DND-41 (cell line): ENCODE measurements at regions not wholly inside any gene's neighbourhood (a gene's known extent, or its start where the extent isn't known, plus 50 kb on each side); places are given as distances from the start of the nearest gene placed in this dataset.

Experiments used
- ATAC-seq: fragments of 200-7000 bp; cut with Tn5 transposase; 3 replicates; pipeline ENCODE4 v1.9.1; 2021; ENCODE audit warnings: low read depth; ENCODE audit not compliant: insufficient read depth
- DNase-seq: peaks from one replicate; pipeline ENCODE4 v3.0.0-alpha.2; 2020
- H2AFZ ChIP-seq: 2 replicates; pipeline ENCODE4 v1.6.0; 2012; ENCODE audit warnings: low read depth, low read length
- H3K27ac ChIP-seq: 2 replicates; pipeline ENCODE4 v1.5.1; 2012; ENCODE audit warnings: low read length, inconsistent platforms
- H3K27me3 ChIP-seq: fragments of 200-600 bp; sonication (generic); 2 replicates; pipeline ENCODE4 v1.6.0; 2012; ENCODE audit warnings: low read length, mild to moderate bottlenecking, inconsistent platforms; ENCODE audit not compliant: insufficient read depth, poor library complexity
- H3K36me3 ChIP-seq: 2 replicates; pipeline ENCODE4 v1.5.1; 2012; ENCODE audit warnings: low read length, inconsistent platforms; ENCODE audit not compliant: insufficient read depth
- H3K4me1 ChIP-seq: 2 replicates; pipeline ENCODE4 v1.5.1; 2012; ENCODE audit warnings: mild to moderate bottlenecking, low read length; ENCODE audit not compliant: insufficient read depth
- H3K4me2 ChIP-seq: 2 replicates; pipeline ENCODE4 v1.6.0; 2012; ENCODE audit warnings: mild to moderate bottlenecking, moderate library complexity, low read length, inconsistent platforms; ENCODE audit not compliant: insufficient read depth
- H3K4me3 ChIP-seq, 2 experiments: fragments of 200-600 bp in 1 of 2; shearing (Covaris generic) in 1 of 2; 2 replicates each; pipeline ENCODE4 v1.5.1; 2012 to 2016; ENCODE audit warnings: inconsistent platforms in 2 of 2, low read length in 2 of 2, mild to moderate bottlenecking in 2 of 2, low read depth in 1 of 2, moderate library complexity in 1 of 2
- H3K79me2 ChIP-seq: 2 replicates; pipeline ENCODE4 v1.6.0; 2012; ENCODE audit warnings: low read length, inconsistent platforms; ENCODE audit not compliant: insufficient read depth
- H3K9ac ChIP-seq: 2 replicates; pipeline ENCODE4 v1.6.0; 2012; ENCODE audit warnings: low read depth, mild to moderate bottlenecking, inconsistent platforms, low read length, moderate library complexity
- H3K9me3 ChIP-seq: 2 replicates; pipeline ENCODE4 v1.5.1; 2012; ENCODE audit warnings: low read length, moderate library complexity, mild to moderate bottlenecking, inconsistent platforms; ENCODE audit not compliant: insufficient read depth, severe bottlenecking
- H4K20me1 ChIP-seq: 2 replicates; pipeline ENCODE4 v1.6.0; 2012; ENCODE audit warnings: low read length; ENCODE audit not compliant: insufficient read depth
- EZH2 ChIP-seq: IDR thresholded peaks from 3 replicates; pipeline ENCODE4 v1.6.1; 2012; ENCODE audit warnings: borderline replicate concordance, low read depth, mild to moderate bottlenecking, moderate library complexity, low read length, inconsistent platforms; ENCODE audit not compliant: severe bottlenecking
- TF ChIP-seq, protein P1 (sequence below): IDR thresholded peaks from 2 replicates; pipeline ENCODE4 v1.5.1; 2012; ENCODE audit warnings: borderline replicate concordance, low read length, moderate library complexity, mild to moderate bottlenecking; ENCODE audit not compliant: poor library complexity, severe bottlenecking; ENCODE audit errors: extremely low read depth

DNA sequence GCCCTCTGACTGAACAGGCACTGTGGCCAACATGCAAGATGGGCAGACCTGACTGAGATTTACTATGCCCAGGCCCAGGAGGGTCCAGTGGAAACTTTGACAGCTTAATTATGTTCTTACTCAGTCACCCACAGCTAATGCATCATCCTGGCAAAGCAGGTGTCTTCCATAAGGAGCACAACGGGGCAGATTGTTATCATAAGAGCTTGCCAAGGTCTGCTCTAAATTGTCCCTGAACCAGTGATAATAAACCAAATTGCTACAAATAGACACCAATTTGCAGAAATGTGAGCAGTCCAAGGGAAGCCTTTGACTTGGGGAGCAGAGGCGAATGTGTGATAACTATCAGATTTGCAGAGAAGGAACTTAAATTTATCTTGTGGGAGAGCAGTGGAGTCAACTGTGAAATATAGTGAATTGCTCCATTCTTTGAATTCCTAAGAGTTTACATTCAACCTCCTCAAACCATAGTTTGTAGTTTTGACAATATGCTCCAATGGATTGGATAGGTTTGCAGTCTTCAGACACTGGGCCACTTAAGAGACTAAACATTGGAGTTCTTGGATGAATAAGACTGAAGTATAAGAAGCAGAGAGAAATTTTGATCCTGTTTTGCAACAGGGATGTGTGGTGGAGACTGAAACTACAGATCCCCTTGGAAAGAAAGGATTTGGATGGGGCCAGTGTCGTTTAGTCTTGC is 494.7 kb downstream of the CCSER2 start:
- Histone ChIP-seq H2AFZ (no peak overlapping the region), H3K36me3 (no peaks in the 10 kb centered on the region), H3K4me1 (no peaks in the 10 kb centered on the region), H3K9ac (no peak overlapping the region), H3K4me3 (no peak overlapping the region), H4K20me1 (no peaks in the 10 kb centered on the region), H3K9me3 (no peaks in the 10 kb centered on the region), H3K4me2 (no peak overlapping the region), H3K27me3 (peaks cover 10% of the 10 kb centered on the region), H3K79me2 (no peaks in the 10 kb centered on the region), H3K27ac (no peak overlapping the region)
- DNase-seq (no peak), ATAC-seq (no peak)
- TF ChIP-seq, protein P1, sequence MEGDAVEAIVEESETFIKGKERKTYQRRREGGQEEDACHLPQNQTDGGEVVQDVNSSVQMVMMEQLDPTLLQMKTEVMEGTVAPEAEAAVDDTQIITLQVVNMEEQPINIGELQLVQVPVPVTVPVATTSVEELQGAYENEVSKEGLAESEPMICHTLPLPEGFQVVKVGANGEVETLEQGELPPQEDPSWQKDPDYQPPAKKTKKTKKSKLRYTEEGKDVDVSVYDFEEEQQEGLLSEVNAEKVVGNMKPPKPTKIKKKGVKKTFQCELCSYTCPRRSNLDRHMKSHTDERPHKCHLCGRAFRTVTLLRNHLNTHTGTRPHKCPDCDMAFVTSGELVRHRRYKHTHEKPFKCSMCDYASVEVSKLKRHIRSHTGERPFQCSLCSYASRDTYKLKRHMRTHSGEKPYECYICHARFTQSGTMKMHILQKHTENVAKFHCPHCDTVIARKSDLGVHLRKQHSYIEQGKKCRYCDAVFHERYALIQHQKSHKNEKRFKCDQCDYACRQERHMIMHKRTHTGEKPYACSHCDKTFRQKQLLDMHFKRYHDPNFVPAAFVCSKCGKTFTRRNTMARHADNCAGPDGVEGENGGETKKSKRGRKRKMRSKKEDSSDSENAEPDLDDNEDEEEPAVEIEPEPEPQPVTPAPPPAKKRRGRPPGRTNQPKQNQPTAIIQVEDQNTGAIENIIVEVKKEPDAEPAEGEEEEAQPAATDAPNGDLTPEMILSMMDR, result no peak
- no peak for TF ChIP-seq EZH2

DNA sequence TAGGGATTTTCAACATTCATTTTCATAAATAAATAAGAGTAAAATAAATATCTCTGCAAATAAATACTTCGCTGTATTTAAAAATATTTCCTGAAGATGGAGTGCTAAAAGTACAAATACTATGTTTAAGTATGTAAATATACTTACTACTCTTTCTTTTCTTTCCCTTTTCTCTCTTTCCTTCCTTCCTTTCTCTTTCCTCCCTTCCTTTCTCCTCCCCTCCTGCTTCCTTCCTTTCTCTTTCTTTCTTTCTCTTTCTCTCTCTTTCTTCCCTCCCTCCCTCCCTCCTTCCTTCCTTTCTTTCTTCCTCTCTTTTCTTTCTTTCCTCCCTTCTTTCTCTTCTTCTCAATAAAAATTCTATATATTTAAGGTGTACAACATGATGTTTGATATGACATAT is 496.1 kb downstream of the CCSER2 start:
- Histone ChIP-seq H3K79me2 (no peaks in the 10 kb centered on the region), H3K4me2 (no peak overlapping the region), H3K4me3 (no peak overlapping the region), H3K9me3 (no peaks in the 10 kb centered on the region), H4K20me1 (no peaks in the 10 kb centered on the region), H3K9ac (no peak overlapping the region), H3K27ac (no peak overlapping the region), H3K4me1 (no peaks in the 10 kb centered on the region), H3K27me3 (peaks cover 15% of the 10 kb centered on the region), H3K36me3 (no peaks in the 10 kb centered on the region), H2AFZ (no peak overlapping the region)
- DNase-seq (no peak), ATAC-seq (no peak)
- TF ChIP-seq, protein P1, result no peak
- no peak for TF ChIP-seq EZH2

DNA sequence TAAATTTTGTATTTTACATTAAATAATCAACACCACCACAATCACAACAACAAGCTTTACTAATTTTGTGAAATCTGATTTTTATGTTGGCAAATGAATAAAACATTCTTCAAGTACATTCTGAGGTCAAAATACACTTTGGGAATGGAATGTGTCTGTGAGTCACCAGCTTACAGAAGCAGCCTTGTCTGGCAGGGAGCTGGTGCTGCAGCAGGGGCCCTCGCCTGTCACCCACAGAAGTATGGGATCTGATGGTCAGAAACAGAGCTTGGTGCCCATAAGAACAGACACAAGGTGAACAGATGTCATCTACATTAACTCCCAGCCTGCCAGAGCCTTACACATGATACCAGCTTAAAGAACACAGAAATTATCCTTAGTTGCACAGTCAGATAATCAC is 496.9 kb downstream of the CCSER2 start:
- Histone ChIP-seq H3K9me3 (no peaks in the 10 kb centered on the region), H3K4me2 (no peak overlapping the region), H3K4me1 (no peaks in the 10 kb centered on the region), H3K36me3 (no peaks in the 10 kb centered on the region), H3K9ac (no peak overlapping the region), H3K27ac (no peak overlapping the region), H4K20me1 (no peaks in the 10 kb centered on the region), H3K4me3 (no peak overlapping the region), H2AFZ (no peak overlapping the region), H3K79me2 (no peaks in the 10 kb centered on the region), H3K27me3 (peaks cover 17% of the 10 kb centered on the region)
- DNase-seq (no peak), ATAC-seq (no peak)
- no peak for TF ChIP-seq EZH2
- TF ChIP-seq, protein P1, result no peak
